Spleen (tissue), 11 donors: ENCODE measurements at regions not wholly inside any gene's neighbourhood (a gene's known extent, or its start where the extent isn't known, plus 50 kb on each side); places are given as distances from the start of the nearest gene placed in this dataset.

Experiments used
- DNase-seq: peaks from one replicate; pipeline ENCODE4 v3.0.0-alpha.2; 2020
- H3K27ac ChIP-seq, 8 donors: fragments of 200-600 bp; sonication (generic) in 7 of 8; 1 replicate in 4 of 8; 2 replicates in 4 of 8; pipeline versions ENCODE4 v1.5.0 to v1.8.0; 2016 to 2021; ENCODE audit warnings: inconsistent platforms in 4 of 8, mild to moderate bottlenecking in 4 of 8, moderate library complexity in 1 of 8
- H3K27me3 ChIP-seq, 7 donors: fragments of 200-600 bp; sonication (generic) in 6 of 7; replicated peaks in 1 of 7; 1 replicate in 4 of 7; 2 replicates in 3 of 7; pipeline versions ENCODE4 v1.5.0 to v1.8.0; 2016 to 2021; ENCODE audit warnings: inconsistent platforms in 3 of 7, mild to moderate bottlenecking in 1 of 7
- H3K36me3 ChIP-seq, 6 donors: fragments of 200-600 bp; sonication (generic) in 5 of 6; 1 replicate in 4 of 6; 2 replicates in 2 of 6; pipeline versions ENCODE4 v1.5.0 to v1.8.0; 2016 to 2021; ENCODE audit warnings: inconsistent platforms in 2 of 6
- H3K4me1 ChIP-seq, 6 donors: fragments of 200-600 bp; sonication (generic) in 5 of 6; 1 replicate in 3 of 6; 2 replicates in 3 of 6; pipeline versions ENCODE4 v1.5.0 to v1.8.0; 2016 to 2021; ENCODE audit warnings: inconsistent platforms in 3 of 6
- H3K4me3 ChIP-seq, 8 donors: fragments of 200-600 bp; sonication (generic) in 7 of 8; 1 replicate in 4 of 8; 2 replicates in 4 of 8; pipeline versions ENCODE4 v1.5.0 to v1.8.0; 2016 to 2021; ENCODE audit warnings: inconsistent platforms in 4 of 8, mild to moderate bottlenecking in 4 of 8, moderate library complexity in 2 of 8
- H3K9me3 ChIP-seq, 8 donors: fragments of 200-600 bp; sonication (generic) in 7 of 8; 1 replicate in 4 of 8; 2 replicates in 4 of 8; pipeline versions ENCODE4 v1.5.0 to v1.8.0; 2016 to 2021; ENCODE audit warnings: inconsistent platforms in 4 of 8
- POLR2A ChIP-seq, 3 donors: fragments of 450-650 bp; IDR thresholded peaks; one replicate each; pipeline ENCODE4 v1.5.1; 2017; ENCODE audit warnings: antibody characterized with exemption in 3 of 3, mild to moderate bottlenecking in 1 of 3
- POLR2AphosphoS5 ChIP-seq, 3 donors: sonication (generic); formaldehyde crosslinking; IDR thresholded peaks; one replicate each; pipeline ENCODE4 v1.5.1; 2017; ENCODE audit warnings: antibody characterized with exemption in 3 of 3
- WGBS, 5 donors: extraction: QIAGEN DNeasy Blood & Tissue Kit in 3 of 5; methylation state at CpG; one replicate each; pipeline versions ENCODE4 v1.1.5 to v1.1.7; 2013 to 2018; 5-methylcytosine and 5-hydroxymethylcytosine counted together
- intact Hi-C: fragments of 100-400 bp; cut with DNase I; formaldehyde crosslinking; loops from one replicate; pipeline ENCODE4 v1.15.0; 2023; ENCODE audit warnings: low total_unique reads
- TF ChIP-seq, protein P1 (sequence below), 11 experiments: fragments of 200-600 bp in 7 of 11; fragments of 450-650 bp in 4 of 11; sonication (generic) in 4 of 11; IDR thresholded peaks in 8 of 11; conservative IDR thresholded peaks in 3 of 11; 1 replicate in 7 of 11; 2 replicates in 4 of 11; pipeline versions ENCODE4 v1.4.0 to v1.8.0; 2016 to 2021; ENCODE audit warnings: antibody characterized with exemption in 11 of 11, inconsistent platforms in 4 of 11, mild to moderate bottlenecking in 1 of 11
- donor health status: healthy with polysubstance abuse.
- donor health status: DM: no; HTN: no; CAD: no; lungs with moderate emphysema.
- donor health status: DM: no; HTN: no; CAD: no.
- donor health status: Bipolar disorder and iron deficiency.
- donor health status: healthy.
- donor health status: DM: no; HTN: no; CAD: no.
- donor health status: DM: yes; HTN: yes; CAD: no.

DNA sequence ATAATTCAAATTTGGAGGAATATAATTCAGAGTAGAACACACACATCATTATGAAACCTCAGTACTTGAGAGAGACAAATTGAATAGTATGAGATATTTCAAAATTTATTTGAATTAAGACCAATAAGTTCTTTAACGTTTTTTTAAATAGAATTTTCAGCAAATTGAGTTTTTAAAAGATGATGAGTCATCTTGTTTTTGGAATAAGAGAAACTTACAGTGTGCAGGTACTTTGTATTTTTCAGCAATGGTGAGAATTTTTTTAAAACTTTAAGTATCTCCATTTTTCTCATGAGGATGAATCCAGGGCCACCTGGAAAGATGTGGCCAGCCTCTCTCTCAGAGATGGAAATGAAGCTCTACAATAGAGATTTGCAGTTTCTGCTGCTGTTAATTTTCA is 1015.0 kb upstream of the TENM4 start:
- intact Hi-C loops: no loop called here
- no peaks in the 10 kb centered on the region for H3K4me1 ChIP-seq
- H3K36me3 ChIP-seq: no peaks in the 10 kb centered on the region
- no peaks in the 10 kb centered on the region for H3K27me3 ChIP-seq
- H3K27ac ChIP-seq: no peak overlapping the region
- WGBS, 5 donors: 29 to 47% (median 32%) methylated on average over 1 of the region's 1 CpG
- peaks cover 0 to 2% (median 0%) of the 10 kb centered on the region in 8 donors for H3K9me3 ChIP-seq
- TF ChIP-seq, protein P1, sequence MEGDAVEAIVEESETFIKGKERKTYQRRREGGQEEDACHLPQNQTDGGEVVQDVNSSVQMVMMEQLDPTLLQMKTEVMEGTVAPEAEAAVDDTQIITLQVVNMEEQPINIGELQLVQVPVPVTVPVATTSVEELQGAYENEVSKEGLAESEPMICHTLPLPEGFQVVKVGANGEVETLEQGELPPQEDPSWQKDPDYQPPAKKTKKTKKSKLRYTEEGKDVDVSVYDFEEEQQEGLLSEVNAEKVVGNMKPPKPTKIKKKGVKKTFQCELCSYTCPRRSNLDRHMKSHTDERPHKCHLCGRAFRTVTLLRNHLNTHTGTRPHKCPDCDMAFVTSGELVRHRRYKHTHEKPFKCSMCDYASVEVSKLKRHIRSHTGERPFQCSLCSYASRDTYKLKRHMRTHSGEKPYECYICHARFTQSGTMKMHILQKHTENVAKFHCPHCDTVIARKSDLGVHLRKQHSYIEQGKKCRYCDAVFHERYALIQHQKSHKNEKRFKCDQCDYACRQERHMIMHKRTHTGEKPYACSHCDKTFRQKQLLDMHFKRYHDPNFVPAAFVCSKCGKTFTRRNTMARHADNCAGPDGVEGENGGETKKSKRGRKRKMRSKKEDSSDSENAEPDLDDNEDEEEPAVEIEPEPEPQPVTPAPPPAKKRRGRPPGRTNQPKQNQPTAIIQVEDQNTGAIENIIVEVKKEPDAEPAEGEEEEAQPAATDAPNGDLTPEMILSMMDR (IDR thresholded peaks at IDR 0.05 in 8 of 11, conservative IDR thresholded peaks at IDR 0.05 in 3 of 11): no peak
- TF ChIP-seq POLR2A (IDR thresholded peaks at IDR 0.05): no peak
- TF ChIP-seq POLR2AphosphoS5 (IDR thresholded peaks at IDR 0.05): no peak
- no peak overlapping the region for H3K4me3 ChIP-seq
- DNase-seq: no peak

DNA sequence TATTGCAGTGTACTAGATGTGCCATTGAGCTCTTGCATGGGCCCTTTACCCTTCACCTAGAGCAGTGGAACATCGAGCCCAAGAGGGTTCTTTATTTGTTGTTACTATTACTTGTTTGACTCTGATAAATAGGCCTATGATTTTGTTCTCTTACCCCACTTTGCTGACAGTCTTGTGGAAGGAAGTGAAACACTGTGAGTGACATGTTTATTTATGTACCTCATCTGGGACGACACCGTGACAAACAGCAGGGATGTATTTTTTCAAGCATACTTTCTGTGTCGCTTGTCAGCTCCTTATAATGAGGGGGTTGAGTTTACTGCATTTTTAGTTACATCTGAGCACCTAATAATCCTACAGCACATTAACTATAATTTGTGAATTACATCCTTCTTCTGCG is 1010.3 kb upstream of the TENM4 start:
- intact Hi-C loops: no loop called here

GRCh38 chr11:80448709-80449108 is 1007.9 kb upstream of the TENM4 start:
- no peaks in the 10 kb centered on the region for H3K36me3 ChIP-seq
- no peak overlapping the region for H3K4me3 ChIP-seq
- TF ChIP-seq, protein P1 (IDR thresholded peaks at IDR 0.05 in 8 of 11, conservative IDR thresholded peaks at IDR 0.05 in 3 of 11): no peak
- TF ChIP-seq POLR2A (IDR thresholded peaks at IDR 0.05) (no peak), POLR2AphosphoS5 (IDR thresholded peaks at IDR 0.05) (no peak)
- no peaks in the 10 kb centered on the region for H3K4me1 ChIP-seq
- H3K27ac ChIP-seq: no peak overlapping the region
- intact Hi-C loops: no loop called here
- 73 to 86% (median 83%) methylated on average over 2 of the region's 2 CpGs for WGBS, 5 donors
- no peaks in the 10 kb centered on the region for H3K27me3 ChIP-seq
- no peak for DNase-seq
- H3K9me3 ChIP-seq: peaks cover 0 to 9% (median 0%) of the 10 kb centered on the region in 8 donors

More for the DNA sequence above, 1010.3 kb upstream of the TENM4 start:
- 58 to 67% (median 65%) methylated on average over 5 of the region's 5 CpGs for WGBS, 5 donors
- no peak overlapping the region for H3K4me3 ChIP-seq
- peaks cover 0 to 9% (median 0%) of the 10 kb centered on the region in 8 donors for H3K9me3 ChIP-seq
- H3K4me1 ChIP-seq: no peaks in the 10 kb centered on the region
- H3K27ac ChIP-seq: no peak overlapping the region
- no peaks in the 10 kb centered on the region for H3K36me3 ChIP-seq
- H3K27me3 ChIP-seq: no peaks in the 10 kb centered on the region
- no peak for TF ChIP-seq POLR2A (IDR thresholded peaks at IDR 0.05)
- TF ChIP-seq POLR2AphosphoS5 (IDR thresholded peaks at IDR 0.05): no peak
- DNase-seq: no peak

- TF ChIP-seq, protein P1 (IDR thresholded peaks at IDR 0.05 in 8 of 11, conservative IDR thresholded peaks at IDR 0.05 in 3 of 11): no peak
- TF ChIP-seq POLR2AphosphoS5 (IDR thresholded peaks at IDR 0.05): no peak
- no peak for TF ChIP-seq POLR2A (IDR thresholded peaks at IDR 0.05)
- Histone ChIP-seq H3K27ac (no peak overlapping the region), H3K4me3 (no peak overlapping the region), H3K9me3 (peaks cover 0 to 4% (median 0%) of the 10 kb centered on the region in 8 donors), H3K4me1 (no peaks in the 10 kb centered on the region), H3K27me3 (no peaks in the 10 kb centered on the region), H3K36me3 (no peaks in the 10 kb centered on the region)
- intact Hi-C loops: no loop called here
- WGBS, 5 donors: 26 to 66% (median 51%) methylated on average over 2 of the region's 2 CpGs
- no peak for DNase-seq
Observed at GRCh38 chr11:80443177-80443576, 1002.3 kb upstream of the TENM4 start.

DNA sequence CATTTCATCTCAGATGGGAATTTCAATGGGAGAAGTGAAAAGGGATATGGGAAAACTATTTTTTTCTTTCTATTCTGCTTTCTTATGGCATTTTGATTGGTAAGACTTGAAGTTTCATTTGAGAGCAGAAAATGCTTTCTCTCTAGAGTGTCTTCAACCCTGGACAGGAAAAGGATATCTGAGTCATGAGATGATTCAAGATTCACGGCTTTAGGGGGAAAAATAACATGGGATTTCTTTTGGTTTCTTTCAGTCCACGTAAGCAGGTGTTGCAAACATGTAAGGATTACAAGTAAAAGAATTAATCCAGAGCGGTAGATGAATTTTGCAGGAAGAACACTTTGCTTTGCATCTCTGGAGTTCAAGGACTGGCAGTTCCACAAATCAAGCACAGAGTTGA is 1001.0 kb upstream of the TENM4 start:
- Histone ChIP-seq H3K4me1 (no peaks in the 10 kb centered on the region), H3K27ac (no peak overlapping the region), H3K9me3 (peaks cover 0 to 4% (median 0%) of the 10 kb centered on the region in 8 donors), H3K4me3 (no peak overlapping the region), H3K27me3 (no peaks in the 10 kb centered on the region), H3K36me3 (no peaks in the 10 kb centered on the region)
- intact Hi-C loops: no loop called here
- WGBS, 5 donors: 63 to 80% (median 67%) methylated on average over 3 of the region's 3 CpGs
- TF ChIP-seq POLR2AphosphoS5 (IDR thresholded peaks at IDR 0.05) (no peak), POLR2A (IDR thresholded peaks at IDR 0.05) (no peak)
- TF ChIP-seq, protein P1 (IDR thresholded peaks at IDR 0.05 in 8 of 11, conservative IDR thresholded peaks at IDR 0.05 in 3 of 11): no peak
- no peak for DNase-seq
